Mesenchymal stem cell (in vitro differentiated cells and primary cell): ENCODE measurements at regions not wholly inside any gene's neighbourhood (a gene's known extent, or its start where the extent isn't known, plus 50 kb on each side); places are given as distances from the start of the nearest gene placed in this dataset.

Experiments
- DNase-seq: peaks from one replicate; pipeline ENCODE4 v3.0.0-alpha.2; 2013
- H2AFZ ChIP-seq: one replicate; pipeline ENCODE4 v1.6.1; 2013; ENCODE audit warnings: low read depth, mild to moderate bottlenecking, control low read depth, inconsistent platforms, low read length, moderate library complexity
- H2AK5ac ChIP-seq: 2 replicates; pipeline ENCODE4 v1.6.1; 2013; ENCODE audit warnings: low read length, moderate library complexity, mild to moderate bottlenecking, inconsistent platforms; ENCODE audit not compliant: severe bottlenecking
- H2BK120ac ChIP-seq: one replicate; pipeline ENCODE4 v1.6.1; 2013; ENCODE audit warnings: low read depth, mild to moderate bottlenecking, inconsistent platforms, low read length, moderate library complexity
- H2BK12ac ChIP-seq, 2 experiments: one replicate each; pipeline ENCODE4 v1.6.1; 2013; ENCODE audit warnings: inconsistent platforms in 2 of 2, low read length in 2 of 2, mild to moderate bottlenecking in 2 of 2, moderate library complexity in 2 of 2, control low read depth in 1 of 2
- H2BK15ac ChIP-seq: one replicate; pipeline ENCODE4 v1.6.1; 2013; ENCODE audit warnings: mild to moderate bottlenecking, low read depth, inconsistent platforms; ENCODE audit not compliant: poor library complexity, severe bottlenecking
- H2BK5ac ChIP-seq: 2 replicates; pipeline ENCODE4 v1.6.1; 2013; ENCODE audit warnings: low read depth, mild to moderate bottlenecking, low read length, control low read depth, inconsistent platforms; ENCODE audit not compliant: poor library complexity, severe bottlenecking
- H3K14ac ChIP-seq, 2 experiments: one replicate each; pipeline ENCODE4 v1.6.1; 2013; ENCODE audit warnings: inconsistent platforms in 2 of 2, low read length in 2 of 2, control low read depth in 1 of 2, mild to moderate bottlenecking in 1 of 2, moderate library complexity in 1 of 2
- H3K18ac ChIP-seq, 2 experiments: one replicate each; pipeline ENCODE4 v1.6.1; 2013; ENCODE audit warnings: inconsistent platforms in 2 of 2, low read length in 2 of 2, control low read depth in 1 of 2, low read depth in 1 of 2, mild to moderate bottlenecking in 1 of 2
- H3K23ac ChIP-seq, 2 experiments: one replicate each; pipeline ENCODE4 v1.6.1; 2013; ENCODE audit warnings: inconsistent platforms in 2 of 2, low read length in 2 of 2, mild to moderate bottlenecking in 2 of 2, moderate library complexity in 2 of 2, control low read depth in 1 of 2
- H3K27ac ChIP-seq: 2 replicates; pipeline ENCODE4 v1.5.1; 2013; ENCODE audit warnings: mild to moderate bottlenecking, moderate library complexity, low read length, control low read depth, inconsistent platforms; ENCODE audit not compliant: poor library complexity, severe bottlenecking
- H3K27me3 ChIP-seq, 2 experiments: 2 replicates each; pipeline versions ENCODE4 v1.6.1 to v1.7.0; 2013; ENCODE audit warnings: low read length in 2 of 2, mild to moderate bottlenecking in 2 of 2, moderate library complexity in 2 of 2, control low read depth in 1 of 2, inconsistent platforms in 1 of 2; ENCODE audit not compliant: control insufficient read depth in 1 of 2, insufficient read depth in 1 of 2
- H3K36me3 ChIP-seq, 2 experiments: 2 replicates each; pipeline versions ENCODE4 v1.6.1 to v1.7.0; 2013; ENCODE audit warnings: low read length in 2 of 2, control low read depth in 1 of 2, inconsistent platforms in 1 of 2, low read depth in 1 of 2, mild to moderate bottlenecking in 1 of 2; ENCODE audit not compliant: insufficient read depth in 2 of 2, control insufficient read depth in 1 of 2
- H3K4ac ChIP-seq, 2 experiments: one replicate each; pipeline ENCODE4 v1.6.1; 2013; ENCODE audit warnings: inconsistent platforms in 2 of 2, low read length in 2 of 2, mild to moderate bottlenecking in 2 of 2, moderate library complexity in 2 of 2, control low read depth in 1 of 2, low read depth in 1 of 2
- H3K4me1 ChIP-seq: 2 replicates; pipeline ENCODE4 v1.6.1; 2013; ENCODE audit warnings: low read depth, low read length, control low read depth; ENCODE audit not compliant: control insufficient read depth, insufficient read depth
- H3K4me2 ChIP-seq: 2 replicates; pipeline ENCODE4 v1.6.1; 2013; ENCODE audit warnings: low read length, mild to moderate bottlenecking, inconsistent platforms; ENCODE audit not compliant: poor library complexity, severe bottlenecking
- H3K4me3 ChIP-seq, 2 experiments: 2 replicates each; pipeline versions ENCODE4 v1.5.1 to v1.7.0; 2013; ENCODE audit warnings: low read length in 2 of 2, mild to moderate bottlenecking in 2 of 2, control low read depth in 1 of 2, low read depth in 1 of 2; ENCODE audit not compliant: insufficient read depth in 1 of 2
- H3K79me1 ChIP-seq: replicated peaks from 2 replicates; pipeline ENCODE4 v1.6.1; 2013; ENCODE audit warnings: mild to moderate bottlenecking, control low read depth, low read length, inconsistent platforms; ENCODE audit not compliant: poor library complexity, severe bottlenecking
- H3K9ac ChIP-seq: 2 replicates; pipeline ENCODE4 v1.7.0; 2013; ENCODE audit warnings: mild to moderate bottlenecking, low read length, moderate library complexity
- H3K9me3 ChIP-seq: 2 replicates; pipeline ENCODE4 v1.7.0; 2013; ENCODE audit warnings: mild to moderate bottlenecking, low read length; ENCODE audit not compliant: control insufficient read depth
- H4K8ac ChIP-seq: one replicate; pipeline ENCODE4 v1.6.1; 2013; ENCODE audit warnings: inconsistent platforms, mild to moderate bottlenecking, low read length, moderate library complexity
- H4K91ac ChIP-seq: one replicate; pipeline ENCODE4 v1.6.1; 2013; ENCODE audit warnings: mild to moderate bottlenecking, low read length, inconsistent platforms
- WGBS: methylation state at CpG from one replicate; pipeline ENCODE4 v1.1.7; 2013; ENCODE audit warnings: mixed read lengths; 5-methylcytosine and 5-hydroxymethylcytosine counted together

GRCh38 chr22:49693416-49693815 is 134.3 kb downstream of the BRD1 start:
- Histone ChIP-seq H3K18ac (no peak overlapping the region), H2BK120ac (no peak overlapping the region), H2BK15ac (no peak overlapping the region), H2AK5ac (no peak overlapping the region), H3K23ac (no peak overlapping the region), H3K4me1 (no peaks in the 10 kb centered on the region), H3K79me1 (no peaks in the 10 kb centered on the region), H3K27ac (no peak overlapping the region), H3K4ac (no peak overlapping the region), H3K27me3 (no peaks in the 10 kb centered on the region), H2BK12ac (no peak overlapping the region), H4K8ac (no peak overlapping the region), H3K4me2 (no peak overlapping the region), H3K9me3 (peaks cover 5% of the 10 kb centered on the region), H2BK5ac (no peak overlapping the region), H4K91ac (no peak overlapping the region), H3K14ac (no peak overlapping the region), H2AFZ (no peak overlapping the region), H3K9ac (no peak overlapping the region), H3K4me3 (no peak overlapping the region), H3K36me3 (no peaks in the 10 kb centered on the region)
- 80% methylated on average over 8 of the region's 11 CpGs for WGBS
- no peak for DNase-seq

GRCh38 chr22:49692499-49693225 is 135.0 kb downstream of the BRD1 start:
- no peak overlapping the region for H2BK12ac ChIP-seq
- H3K14ac ChIP-seq = no peak overlapping the region
- no peak overlapping the region for H3K9ac ChIP-seq
- H3K4ac ChIP-seq = no peak overlapping the region
- H3K4me2 ChIP-seq = no peak overlapping the region
- no peak overlapping the region for H3K27ac ChIP-seq
- H3K18ac ChIP-seq = no peak overlapping the region
- no peak overlapping the region for H3K23ac ChIP-seq
- no peak overlapping the region for H2BK15ac ChIP-seq
- H2BK120ac ChIP-seq = no peak overlapping the region
- H3K27me3 ChIP-seq = no peaks in the 10 kb centered on the region
- H2AK5ac ChIP-seq = no peak overlapping the region
- H3K4me1 ChIP-seq = no peaks in the 10 kb centered on the region
- H3K36me3 ChIP-seq = no peaks in the 10 kb centered on the region
- 71% methylated on average over 18 of the region's 18 CpGs for WGBS
- H2BK5ac ChIP-seq = no peak overlapping the region
- no peak overlapping the region for H3K4me3 ChIP-seq
- H4K91ac ChIP-seq = no peak overlapping the region
- H3K9me3 ChIP-seq = peaks cover 5% of the 10 kb centered on the region
- no peak for DNase-seq
- H2AFZ ChIP-seq = no peak overlapping the region
- H4K8ac ChIP-seq = no peak overlapping the region
- no peaks in the 10 kb centered on the region for H3K79me1 ChIP-seq

- Histone ChIP-seq H2BK5ac (no peak overlapping the region), H3K14ac (no peak overlapping the region), H4K91ac (no peak overlapping the region), H3K9me3 (no peaks in the 10 kb centered on the region), H3K4me1 (no peaks in the 10 kb centered on the region), H2BK12ac (no peak overlapping the region), H3K27me3 (no peaks in the 10 kb centered on the region), H3K18ac (no peak overlapping the region), H3K4ac (no peak overlapping the region), H3K23ac (no peak overlapping the region), H2AK5ac (no peak overlapping the region), H3K36me3 (no peaks in the 10 kb centered on the region), H2AFZ (no peak overlapping the region), H3K79me1 (no peaks in the 10 kb centered on the region), H4K8ac (no peak overlapping the region), H3K4me3 (no peak overlapping the region), H3K4me2 (no peak overlapping the region), H2BK120ac (no peak overlapping the region), H3K9ac (no peak overlapping the region), H3K27ac (no peak overlapping the region), H2BK15ac (no peak overlapping the region)
- DNase-seq = no peak
- 90% methylated on average over 3 of the region's 3 CpGs for WGBS
Measured at GRCh38 chr22:49691256-49691655, 136.4 kb downstream of the BRD1 start.

- WGBS = 90% methylated on average over 16 of the region's 16 CpGs
Measured at GRCh38 chr22:49690454-49690853, 137.2 kb downstream of the BRD1 start.

More at GRCh38 chr22:49690454-49690853, 137.2 kb downstream of the BRD1 start:
- Histone ChIP-seq H4K8ac (no peak overlapping the region), H3K79me1 (no peaks in the 10 kb centered on the region), H2AFZ (no peak overlapping the region), H2BK12ac (no peak overlapping the region), H3K14ac (no peak overlapping the region), H3K23ac (no peak overlapping the region), H2AK5ac (no peak overlapping the region), H2BK5ac (no peak overlapping the region), H3K4me1 (no peaks in the 10 kb centered on the region), H4K91ac (no peak overlapping the region), H3K4ac (no peak overlapping the region), H3K18ac (no peak overlapping the region), H3K4me3 (no peak overlapping the region), H3K36me3 (no peaks in the 10 kb centered on the region), H3K4me2 (no peak overlapping the region), H3K27ac (no peak overlapping the region), H2BK15ac (no peak overlapping the region), H3K27me3 (no peaks in the 10 kb centered on the region), H3K9me3 (no peaks in the 10 kb centered on the region), H3K9ac (no peak overlapping the region), H2BK120ac (no peak overlapping the region)
- no peak for DNase-seq
